Upper lobe of left lung (tissue), 6 donors: ENCODE measurements at regions not wholly inside any gene's neighbourhood (a gene's known extent, or its start where the extent isn't known, plus 50 kb on each side); places are given as distances from the start of the nearest gene placed in this dataset.

Source experiments
- ATAC-seq, 2 donors: fragments of 200-7000 bp; cut with Tn5 transposase; one replicate each; pipeline ENCODE4 v1.9.1; 2022; ENCODE audit warnings: mild to moderate bottlenecking in 2 of 2, moderate library complexity in 2 of 2; ENCODE audit not compliant: low FRiP score in 2 of 2
- DNase-seq, 2 donors: peaks; one replicate each; pipeline ENCODE4 v3.0.0-alpha.2; 2019 to 2020
- H3K27ac ChIP-seq, 4 donors: fragments of 200-600 bp; sonication (generic); one replicate each; pipeline ENCODE4 v1.5.1; 2016 to 2019
- H3K27me3 ChIP-seq, 4 donors: fragments of 200-600 bp; sonication (generic); one replicate each; pipeline ENCODE4 v1.5.1; 2017 to 2019
- H3K36me3 ChIP-seq, 4 donors: fragments of 200-600 bp; sonication (generic); one replicate each; pipeline ENCODE4 v1.5.1; 2016 to 2019
- H3K4me1 ChIP-seq, 4 donors: fragments of 200-600 bp; sonication (generic); one replicate each; pipeline ENCODE4 v1.5.1; 2018 to 2019
- H3K4me3 ChIP-seq, 4 donors: fragments of 200-600 bp; sonication (generic); one replicate each; pipeline ENCODE4 v1.5.1; 2017 to 2019; ENCODE audit warnings: mild to moderate bottlenecking in 2 of 4, moderate library complexity in 1 of 4
- H3K9me3 ChIP-seq, 4 donors: fragments of 200-600 bp; sonication (generic); one replicate each; pipeline ENCODE4 v1.5.1; 2018 to 2019
- CTCF ChIP-seq, 6 experiments: fragments of 450-650 bp in 4 of 6; fragments of 200-600 bp in 2 of 6; sonication (generic) in 2 of 6; IDR thresholded peaks; one replicate each; pipeline ENCODE4 v1.5.1; 2016 to 2019; ENCODE audit warnings: antibody characterized with exemption in 6 of 6
- EP300 ChIP-seq, 4 donors: sonication (generic); formaldehyde crosslinking; IDR thresholded peaks; one replicate each; pipeline ENCODE4 v1.5.1; 2017; ENCODE audit warnings: antibody characterized with exemption in 4 of 4, control low read depth in 2 of 4
- POLR2A ChIP-seq, 4 donors: fragments of 450-650 bp; IDR thresholded peaks; one replicate each; pipeline ENCODE4 v1.5.1; 2016 to 2017; ENCODE audit warnings: antibody characterized with exemption in 4 of 4, mild to moderate bottlenecking in 2 of 4
- POLR2AphosphoS5 ChIP-seq, 2 donors: sonication (generic); formaldehyde crosslinking; IDR thresholded peaks; one replicate each; pipeline ENCODE4 v1.5.1; 2017; ENCODE audit warnings: antibody characterized with exemption in 2 of 2
- WGBS, 2 donors: methylation state at CpG; one replicate each; pipeline ENCODE4 v1.1.5; 2017 to 2018; 5-methylcytosine and 5-hydroxymethylcytosine counted together
- donor health status: DM: no; HTN: no; CAD: no; lungs with moderate emphysema.
- donor health status: DM: no; HTN: yes; CAD: no; lungs with severe emphysema.

DNA sequence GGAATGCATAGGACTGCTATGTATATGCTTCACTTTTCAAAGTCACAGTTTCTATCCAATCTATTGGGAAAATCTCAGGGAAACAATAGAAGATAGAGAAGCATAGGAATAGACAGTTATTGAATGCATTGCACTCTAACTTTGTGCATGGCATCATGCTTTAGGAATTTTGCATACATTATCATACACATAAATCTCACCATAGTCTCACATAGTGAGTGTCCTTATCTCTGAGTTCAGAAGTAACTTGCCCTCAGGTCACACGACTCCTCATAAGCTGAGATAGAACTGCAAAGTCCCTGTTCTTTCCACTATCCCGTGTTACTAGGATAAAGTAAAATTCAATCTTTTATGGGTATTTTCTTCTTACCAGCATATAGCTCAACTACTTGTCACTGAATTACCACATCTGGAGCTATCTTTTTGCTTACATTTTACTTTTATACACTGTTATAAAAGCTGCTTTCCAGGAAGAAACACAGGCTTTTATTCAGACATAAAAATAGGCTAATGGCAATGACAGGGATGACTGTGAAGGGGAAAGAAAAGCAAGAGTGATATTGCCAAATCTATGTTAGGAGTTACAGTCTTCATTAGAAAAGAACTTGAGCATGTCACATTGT is 666.9 kb downstream of the XIRP2 start:
- 90 to 91% methylated on average over 2 of the region's 2 CpGs for WGBS, 2 donors
- H3K4me3 ChIP-seq: no peak overlapping the region
- no peaks in the 10 kb centered on the region for H3K9me3 ChIP-seq
- H3K36me3 ChIP-seq: no peaks in the 10 kb centered on the region
- no peak for TF ChIP-seq POLR2A (IDR thresholded peaks at IDR 0.05)
- TF ChIP-seq EP300 (IDR thresholded peaks at IDR 0.05): no peak
- no peak for TF ChIP-seq POLR2AphosphoS5 (IDR thresholded peaks at IDR 0.05)
- no peak for TF ChIP-seq CTCF (IDR thresholded peaks at IDR 0.05)
- H3K4me1 ChIP-seq: no peaks in the 10 kb centered on the region
- DNase-seq (no peak), ATAC-seq (no peak)
- no peaks in the 10 kb centered on the region for H3K27me3 ChIP-seq
- no peak overlapping the region for H3K27ac ChIP-seq

DNA sequence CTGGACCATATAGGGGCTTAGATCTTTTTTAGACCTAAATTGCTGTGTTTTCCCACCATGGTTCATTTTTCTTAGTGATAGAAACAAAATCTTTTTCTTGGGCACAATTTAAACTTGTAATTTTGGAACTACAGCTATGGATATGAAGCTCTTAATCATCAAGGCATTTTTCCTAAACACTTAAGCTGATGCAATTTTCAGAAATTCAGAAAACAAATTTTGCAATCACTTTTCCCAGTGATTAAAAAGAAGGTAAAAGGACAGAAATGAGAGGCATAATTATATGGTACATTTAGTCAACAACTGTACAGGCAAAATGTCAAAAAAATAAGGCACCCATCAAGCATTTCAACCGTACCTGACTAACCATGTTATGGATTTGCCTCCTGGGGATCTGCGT is 665.4 kb downstream of the XIRP2 start:
- H3K4me3 ChIP-seq: no peak overlapping the region
- H3K27ac ChIP-seq: no peak overlapping the region
- TF ChIP-seq POLR2AphosphoS5 (IDR thresholded peaks at IDR 0.05) (no peak), CTCF (IDR thresholded peaks at IDR 0.05) (no peak), EP300 (IDR thresholded peaks at IDR 0.05) (no peak), POLR2A (IDR thresholded peaks at IDR 0.05) (no peak)
- no peak for ATAC-seq
- DNase-seq: no peak
- no peaks in the 10 kb centered on the region for H3K9me3 ChIP-seq
- WGBS, 2 donors: 92 to 94% methylated on average over 2 of the region's 2 CpGs
- no peaks in the 10 kb centered on the region for H3K27me3 ChIP-seq
- no peaks in the 10 kb centered on the region for H3K4me1 ChIP-seq
- H3K36me3 ChIP-seq: no peaks in the 10 kb centered on the region

DNA sequence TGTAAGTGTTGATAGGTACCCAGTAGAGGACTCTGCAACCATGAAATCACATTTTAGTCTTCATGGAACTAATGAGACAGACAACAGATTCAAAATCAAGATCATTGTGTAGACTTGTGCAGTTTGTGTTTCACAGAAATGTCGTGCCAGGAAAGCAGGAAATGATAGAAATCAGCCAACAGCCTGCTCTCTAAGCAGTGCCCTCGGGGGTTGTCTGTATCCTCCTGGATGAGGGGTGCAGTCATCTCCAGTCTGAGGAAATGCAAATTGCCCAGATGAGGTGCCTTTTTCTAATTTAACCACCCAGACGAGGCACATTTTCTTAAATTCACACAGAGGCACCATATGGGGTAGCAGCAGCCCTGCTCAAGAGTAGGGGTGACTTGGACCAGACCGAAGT is 663.1 kb downstream of the XIRP2 start:
- WGBS, 2 donors: 29 to 58% methylated on average over 3 to 4 of the region's 4 CpGs
- Histone ChIP-seq H3K4me3 (no peak overlapping the region), H3K9me3 (no peaks in the 10 kb centered on the region), H3K36me3 (no peaks in the 10 kb centered on the region), H3K27me3 (no peaks in the 10 kb centered on the region), H3K4me1 (no peaks in the 10 kb centered on the region), H3K27ac (no peak overlapping the region)
- ATAC-seq (no peak), DNase-seq (no peak)
- no peak for TF ChIP-seq EP300 (IDR thresholded peaks at IDR 0.05)
- no peak for TF ChIP-seq POLR2AphosphoS5 (IDR thresholded peaks at IDR 0.05)
- no peak for TF ChIP-seq POLR2A (IDR thresholded peaks at IDR 0.05)
- no peak for TF ChIP-seq CTCF (IDR thresholded peaks at IDR 0.05)

DNA sequence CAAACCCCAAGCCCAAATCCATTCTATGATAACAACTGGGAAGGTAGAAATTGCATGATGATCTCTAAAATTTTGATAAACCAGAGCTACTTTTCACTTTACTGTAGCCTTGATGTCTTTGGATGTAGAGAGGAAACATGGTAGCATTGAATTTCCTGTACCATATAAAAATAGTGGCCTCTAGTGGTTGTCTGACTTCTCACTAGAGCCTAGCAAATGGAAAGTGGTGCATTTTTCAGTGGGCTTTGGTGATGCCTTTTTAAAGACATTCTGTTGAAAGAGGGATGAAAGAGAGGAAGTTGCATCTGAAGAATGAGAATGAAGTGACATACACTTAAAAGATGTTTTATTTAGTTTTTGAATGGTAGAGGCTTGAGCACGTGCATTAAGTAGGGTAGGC is 662.2 kb downstream of the XIRP2 start:
- ATAC-seq (no peak), DNase-seq (no peak)
- no peak for TF ChIP-seq POLR2A (IDR thresholded peaks at IDR 0.05)
- TF ChIP-seq CTCF (IDR thresholded peaks at IDR 0.05): no peak
- no peak for TF ChIP-seq EP300 (IDR thresholded peaks at IDR 0.05)
- no peak for TF ChIP-seq POLR2AphosphoS5 (IDR thresholded peaks at IDR 0.05)
- Histone ChIP-seq H3K4me1 (no peaks in the 10 kb centered on the region), H3K4me3 (no peak overlapping the region), H3K36me3 (no peaks in the 10 kb centered on the region), H3K27me3 (no peaks in the 10 kb centered on the region), H3K27ac (no peak overlapping the region), H3K9me3 (no peaks in the 10 kb centered on the region)
- 87 to 89% methylated on average over 1 of the region's 1 CpG for WGBS, 2 donors

GRCh38 chr2:167548396-167548795 is 660.1 kb downstream of the XIRP2 start:
- no peaks in the 10 kb centered on the region for H3K36me3 ChIP-seq
- ATAC-seq: no peak
- WGBS, 2 donors: 67 to 71% methylated on average over 2 of the region's 2 CpGs

More at GRCh38 chr2:167548396-167548795, 660.1 kb downstream of the XIRP2 start:
- Histone ChIP-seq H3K27ac (no peak overlapping the region), H3K9me3 (no peaks in the 10 kb centered on the region), H3K4me1 (no peaks in the 10 kb centered on the region), H3K27me3 (no peaks in the 10 kb centered on the region), H3K4me3 (no peak overlapping the region)
- no peak for TF ChIP-seq POLR2A (IDR thresholded peaks at IDR 0.05)
- no peak for TF ChIP-seq POLR2AphosphoS5 (IDR thresholded peaks at IDR 0.05)
- TF ChIP-seq EP300 (IDR thresholded peaks at IDR 0.05): no peak
- no peak for TF ChIP-seq CTCF (IDR thresholded peaks at IDR 0.05)
- no peak for DNase-seq
